GM10266 (cell line): ENCODE measurements at regions not wholly inside any gene's neighbourhood (a gene's known extent, or its start where the extent isn't known, plus 50 kb on each side); places are given as distances from the start of the nearest gene placed in this dataset.
A peak's percentile ranks its signal among the peaks of the same experiment; 100 is the strongest.

Experiments
- DNase-seq: peaks from one replicate; pipeline ENCODE4 v3.0.0; 2012; ENCODE audit errors: extremely low spot score
- TF ChIP-seq, protein P1 (sequence below): IDR thresholded peaks from 2 replicates; pipeline ENCODE4 v1.5.1; 2012; ENCODE audit warnings: mild to moderate bottlenecking, low read depth; ENCODE audit not compliant: control insufficient read depth, insufficient read depth; ENCODE audit errors: missing control alignments

DNA sequence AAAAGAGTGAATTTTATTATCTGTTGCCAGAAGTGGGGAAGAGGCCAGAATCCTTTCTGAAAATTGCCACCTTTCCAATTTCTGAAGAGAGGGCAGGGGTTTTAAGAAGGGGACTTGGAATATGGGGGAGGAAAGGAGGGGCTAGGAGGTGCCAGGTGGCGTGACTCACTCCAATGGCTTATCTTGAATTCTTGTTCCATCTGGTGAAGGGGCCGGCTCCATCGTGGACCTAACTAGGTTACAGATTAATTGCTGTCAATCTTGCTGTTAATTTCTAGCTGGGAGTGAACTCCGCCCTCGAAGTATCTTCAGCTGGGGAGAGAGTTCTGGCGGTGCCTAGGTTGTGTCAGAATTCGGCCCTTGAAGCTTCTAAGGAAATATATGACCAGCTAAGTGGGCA, 138.7 kb downstream of the YTHDC2 start:
- no peak for DNase-seq
- TF ChIP-seq, protein P1, sequence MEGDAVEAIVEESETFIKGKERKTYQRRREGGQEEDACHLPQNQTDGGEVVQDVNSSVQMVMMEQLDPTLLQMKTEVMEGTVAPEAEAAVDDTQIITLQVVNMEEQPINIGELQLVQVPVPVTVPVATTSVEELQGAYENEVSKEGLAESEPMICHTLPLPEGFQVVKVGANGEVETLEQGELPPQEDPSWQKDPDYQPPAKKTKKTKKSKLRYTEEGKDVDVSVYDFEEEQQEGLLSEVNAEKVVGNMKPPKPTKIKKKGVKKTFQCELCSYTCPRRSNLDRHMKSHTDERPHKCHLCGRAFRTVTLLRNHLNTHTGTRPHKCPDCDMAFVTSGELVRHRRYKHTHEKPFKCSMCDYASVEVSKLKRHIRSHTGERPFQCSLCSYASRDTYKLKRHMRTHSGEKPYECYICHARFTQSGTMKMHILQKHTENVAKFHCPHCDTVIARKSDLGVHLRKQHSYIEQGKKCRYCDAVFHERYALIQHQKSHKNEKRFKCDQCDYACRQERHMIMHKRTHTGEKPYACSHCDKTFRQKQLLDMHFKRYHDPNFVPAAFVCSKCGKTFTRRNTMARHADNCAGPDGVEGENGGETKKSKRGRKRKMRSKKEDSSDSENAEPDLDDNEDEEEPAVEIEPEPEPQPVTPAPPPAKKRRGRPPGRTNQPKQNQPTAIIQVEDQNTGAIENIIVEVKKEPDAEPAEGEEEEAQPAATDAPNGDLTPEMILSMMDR = no peak

DNA sequence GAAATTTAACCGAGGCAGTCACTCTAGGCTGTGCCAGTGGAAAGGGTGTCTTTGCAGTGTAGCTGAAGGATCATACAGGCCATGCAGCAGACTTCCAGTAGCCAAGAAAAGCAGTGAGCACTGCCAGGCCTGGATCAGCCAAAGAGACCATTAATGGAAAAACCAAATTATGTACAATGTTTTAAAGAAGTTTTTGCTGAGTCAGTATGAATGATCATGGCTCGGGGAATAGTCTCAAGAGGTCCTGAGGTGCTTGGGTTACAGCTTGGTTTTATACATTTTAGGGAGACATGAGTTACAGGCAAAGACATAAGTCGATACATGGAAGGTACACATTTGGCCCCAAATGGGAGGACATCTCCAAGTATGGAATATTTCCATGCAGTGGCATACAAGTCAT, 141.3 kb downstream of the YTHDC2 start:
- TF ChIP-seq, protein P1 = no peak
- DNase-seq = no peak

DNA sequence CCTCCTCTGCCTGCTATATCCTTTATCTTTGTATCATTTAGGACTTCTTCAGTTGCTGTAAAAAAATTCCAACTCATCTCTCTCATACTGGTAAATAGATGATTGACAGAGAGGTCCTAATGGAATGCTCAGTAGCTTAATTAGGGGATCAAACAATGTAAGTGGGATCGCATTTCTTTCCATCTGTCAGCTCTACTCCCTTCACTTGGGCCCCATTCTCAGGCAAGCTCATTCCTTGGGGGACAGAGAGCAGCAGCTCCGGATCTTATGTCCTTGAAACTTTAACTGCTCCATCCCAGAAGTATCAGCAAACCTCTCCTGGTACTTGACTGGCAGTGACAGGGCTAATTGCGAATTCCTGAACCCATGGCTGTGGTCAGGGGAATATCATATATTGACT, 146.7 kb downstream of the YTHDC2 start:
- no peak for DNase-seq
- TF ChIP-seq, protein P1 = no peak

DNA sequence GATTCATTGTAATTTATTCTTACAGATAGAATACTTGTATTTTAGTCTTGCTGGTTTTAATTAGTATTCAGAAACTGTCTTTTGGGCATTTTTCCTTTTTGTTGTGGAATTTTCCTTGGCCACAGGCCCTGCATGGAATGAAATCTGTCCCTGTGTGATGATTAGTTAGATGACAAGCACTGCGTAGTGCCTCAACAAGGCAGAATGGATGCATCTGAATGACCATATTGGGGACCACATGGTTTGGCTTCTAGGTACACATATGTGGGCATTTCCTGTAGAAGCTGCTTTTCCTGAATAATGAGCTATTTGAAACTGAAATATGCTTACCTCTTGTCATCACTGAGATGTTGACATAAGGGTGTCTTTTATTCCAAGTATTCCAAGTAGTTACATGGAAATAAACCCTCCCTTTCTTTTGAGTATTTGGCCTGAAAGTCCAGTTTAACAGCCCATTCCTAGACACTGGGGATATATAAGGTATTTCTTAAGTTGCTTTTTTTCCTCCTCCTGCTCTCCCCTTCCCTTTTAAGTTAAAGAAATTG, 147.3 kb downstream of the YTHDC2 start:
- TF ChIP-seq, protein P1 = no peak
- no peak for DNase-seq

DNA sequence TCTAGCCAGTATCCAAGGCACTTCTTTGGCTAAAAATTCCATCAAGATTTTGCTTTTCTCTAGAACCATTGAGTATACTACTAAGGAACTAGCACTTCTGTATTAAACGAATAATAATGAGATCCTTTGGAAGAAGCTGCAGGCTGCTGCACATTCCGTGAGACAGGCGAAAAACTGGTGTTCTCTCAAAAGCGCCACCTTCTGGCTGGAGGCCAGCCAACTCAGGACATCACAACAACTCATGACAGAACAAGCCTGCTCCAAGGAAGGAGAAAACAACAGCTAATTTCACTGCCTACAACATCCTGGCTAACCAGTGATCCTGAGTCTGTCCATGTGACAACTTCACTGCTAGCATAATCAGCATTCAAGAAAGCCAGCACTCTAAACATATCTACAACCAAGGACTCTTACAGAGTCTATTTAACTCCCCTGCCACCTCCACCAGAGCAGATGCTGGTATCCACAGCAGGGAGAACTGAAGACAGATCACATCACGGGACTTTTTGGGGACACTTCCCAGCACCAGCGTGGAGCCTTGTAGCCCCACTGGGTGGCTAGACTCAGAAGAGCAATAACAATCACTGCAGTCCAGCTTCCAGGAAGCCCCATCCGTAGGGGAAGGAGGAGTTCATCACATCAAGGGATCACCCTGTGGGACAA, 150.5 kb downstream of the YTHDC2 start:
- DNase-seq = no peak
- TF ChIP-seq, protein P1 = peak; percentile 43

DNA sequence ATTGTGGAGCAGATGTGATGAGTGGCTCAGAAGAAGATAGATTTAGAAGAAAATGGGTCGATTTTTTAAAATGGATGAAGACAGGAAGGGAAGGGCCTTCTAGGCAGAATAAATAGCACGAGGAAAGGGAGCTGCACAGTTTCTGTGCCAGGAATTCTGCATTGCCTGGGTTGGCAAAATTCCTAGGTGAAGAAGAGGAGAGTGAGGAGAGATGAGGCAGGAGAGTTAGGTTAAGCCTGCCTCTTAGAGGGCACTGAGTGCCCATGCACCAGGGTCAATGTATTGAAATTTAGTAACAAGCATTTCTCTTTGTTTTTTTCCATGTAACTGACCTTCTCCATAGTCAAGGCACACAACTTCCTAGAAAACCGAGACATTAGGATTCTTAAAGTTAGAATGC, 159.5 kb downstream of the YTHDC2 start:
- DNase-seq = no peak
- TF ChIP-seq, protein P1 = no peak

DNA sequence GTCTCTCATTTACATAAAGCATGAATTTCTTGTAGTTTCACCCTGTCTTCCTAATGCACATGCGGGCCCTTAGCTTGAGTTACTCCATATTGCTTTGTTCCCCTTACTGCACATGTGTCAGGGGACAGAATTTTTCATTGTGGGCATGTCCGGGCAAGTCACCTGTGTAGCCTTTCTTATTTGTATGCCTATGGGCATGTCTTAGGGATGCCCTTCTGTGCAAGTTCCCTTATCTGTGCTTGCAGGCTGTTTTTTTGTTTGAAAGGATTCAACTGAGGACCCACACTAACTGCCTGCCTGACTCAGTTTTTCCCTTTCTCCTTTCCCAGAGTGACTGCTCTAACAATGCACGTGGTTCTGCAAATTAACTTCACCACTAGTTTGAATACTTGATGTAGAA, 161.7 kb downstream of the YTHDC2 start:
- DNase-seq = no peak
- TF ChIP-seq, protein P1 = no peak
